MCF 10A (cell line): ENCODE measurements at regions not wholly inside any gene's neighbourhood (a gene's known extent, or its start where the extent isn't known, plus 50 kb on each side); places are given as distances from the start of the nearest gene placed in this dataset.

Experiments
- BruUV-seq: library from RNA; stranded (reverse); fragments of 400-500 nt; replicated peaks from 2 replicates; lab custom pipeline; 2021; lab: Mats Ljungman, UMichigan
- CTCF ChIA-PET: fragments of 300-600 bp; sonication (Branson Sonifier 250); formaldehyde crosslinking; extraction: SDS; loops from one replicate; lab custom pipeline; 2021; ENCODE audit warnings: antibody characterized with exemption, inconsistent platforms; lab: Yijun Ruan, JAX
- POLR2A ChIA-PET: fragments of 300-600, 350-650 bp; sonication (Branson Sonifier 250); formaldehyde crosslinking; extraction: SDS; loops from one replicate; lab custom pipeline; 2020; ENCODE audit warnings: antibody characterized with exemption, inconsistent platforms; lab: Yijun Ruan, JAX
- DNase-seq: peaks from one replicate; pipeline ENCODE4 v3.0.0-alpha.2; 2018; ENCODE audit not compliant: unreplicated experiment
- H3K27ac Mint-ChIP-seq: one replicate; pipeline ENCODE4 v1.8.0; 2022; ENCODE audit warnings: mild to moderate bottlenecking, low read depth, mixed read lengths; ENCODE audit not compliant: unreplicated experiment
- H3K27me3 Mint-ChIP-seq: one replicate; pipeline ENCODE4 v1.8.0; 2022; ENCODE audit warnings: mixed read lengths; ENCODE audit not compliant: insufficient read depth, unreplicated experiment
- H3K36me3 Mint-ChIP-seq: one replicate; pipeline ENCODE4 v1.8.0; 2022; ENCODE audit warnings: mild to moderate bottlenecking, moderate library complexity, mixed read lengths; ENCODE audit not compliant: insufficient read depth, unreplicated experiment
- H3K4me1 Mint-ChIP-seq: one replicate; pipeline ENCODE4 v1.8.0; 2022; ENCODE audit warnings: mixed read lengths; ENCODE audit not compliant: insufficient read depth, unreplicated experiment
- H3K4me3 Mint-ChIP-seq: one replicate; pipeline ENCODE4 v1.8.0; 2022; ENCODE audit warnings: mild to moderate bottlenecking, moderate library complexity, mixed read lengths; ENCODE audit not compliant: unreplicated experiment
- H3K9me3 Mint-ChIP-seq: one replicate; pipeline ENCODE4 v1.8.0; 2022; ENCODE audit warnings: mixed read lengths; ENCODE audit not compliant: unreplicated experiment
- intact Hi-C: fragments of 100-400 bp; cut with micrococcal nuclease; formaldehyde crosslinking; loops from 2 replicates; pipeline ENCODE4 v1.14.1; 2022
- TF ChIP-seq, protein P1 (sequence below): fragments of 200-600 bp; IDR thresholded peaks from one replicate; pipeline ENCODE4 v1.8.0; 2022; ENCODE audit warnings: antibody characterized with exemption, mild to moderate bottlenecking; ENCODE audit not compliant: unreplicated experiment

DNA sequence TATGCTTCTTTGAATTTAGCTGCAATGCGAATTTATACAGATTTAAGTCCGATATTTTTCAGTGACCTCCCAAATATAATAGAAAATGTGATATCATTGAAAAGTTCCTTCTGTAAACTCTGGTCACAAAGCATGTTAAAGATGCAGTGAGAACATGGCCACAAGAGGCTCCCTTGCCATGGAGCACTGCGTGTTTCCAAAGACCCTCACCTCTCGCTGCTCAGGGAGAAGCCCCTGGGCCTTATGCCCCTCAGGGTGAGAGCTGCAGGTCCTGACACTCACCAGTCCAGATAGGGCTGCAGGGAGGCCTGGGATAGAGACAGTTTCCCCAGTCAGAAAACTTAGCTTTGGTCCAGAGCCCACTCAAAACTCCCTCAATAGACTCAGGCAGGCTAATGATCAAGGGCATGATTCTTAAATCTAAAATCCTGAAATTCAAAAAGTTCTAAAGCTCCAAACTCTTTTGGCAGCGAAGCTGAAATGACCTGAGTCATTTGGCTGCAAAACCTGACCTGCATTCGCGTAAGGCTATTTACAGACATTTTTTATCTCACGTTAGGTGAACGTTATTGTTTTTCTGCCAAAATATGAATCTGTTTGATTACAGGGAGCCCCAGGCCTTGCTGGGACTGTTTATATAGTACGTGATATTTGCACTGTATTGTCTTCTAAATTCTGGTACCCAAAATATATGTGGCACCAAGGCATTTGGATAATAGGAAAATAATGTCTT lies 67.8 kb downstream of the CAPZA3 start:
- no peak for DNase-seq

DNA sequence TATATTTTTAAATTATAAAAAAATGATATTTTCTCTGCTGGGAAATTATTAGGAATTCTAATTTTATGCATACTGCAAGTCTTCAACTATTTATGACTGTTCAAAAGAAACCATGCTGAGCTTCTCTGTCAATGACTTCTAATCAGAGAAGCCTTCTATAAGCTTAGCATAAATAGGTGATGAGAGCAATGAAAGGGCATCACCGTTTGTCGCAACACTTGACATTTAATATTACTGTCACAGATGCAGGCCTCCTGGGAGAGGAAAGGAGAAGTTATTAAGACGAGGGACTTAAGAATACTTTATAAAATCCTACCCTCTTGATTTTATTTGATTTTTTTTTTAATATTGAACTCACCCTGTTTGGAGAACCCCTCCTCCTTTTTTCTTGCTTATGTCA lies 69.8 kb downstream of the CAPZA3 start:
- CTCF ChIA-PET, result no interaction called here
- POLR2A ChIA-PET, result no interaction called here
- H3K4me3 Mint-ChIP-seq, result no peak overlapping the region
- no peaks in the 10 kb centered on the region for H3K9me3 Mint-ChIP-seq
- H3K27ac Mint-ChIP-seq, result no peak overlapping the region
- DNase-seq, result no peak
- intact Hi-C loops, result no loop called here
- no TSS peak for BruUV-seq
- H3K36me3 Mint-ChIP-seq, result no peaks in the 10 kb centered on the region
- H3K4me1 Mint-ChIP-seq, result no peaks in the 10 kb centered on the region
- TF ChIP-seq, protein P1, sequence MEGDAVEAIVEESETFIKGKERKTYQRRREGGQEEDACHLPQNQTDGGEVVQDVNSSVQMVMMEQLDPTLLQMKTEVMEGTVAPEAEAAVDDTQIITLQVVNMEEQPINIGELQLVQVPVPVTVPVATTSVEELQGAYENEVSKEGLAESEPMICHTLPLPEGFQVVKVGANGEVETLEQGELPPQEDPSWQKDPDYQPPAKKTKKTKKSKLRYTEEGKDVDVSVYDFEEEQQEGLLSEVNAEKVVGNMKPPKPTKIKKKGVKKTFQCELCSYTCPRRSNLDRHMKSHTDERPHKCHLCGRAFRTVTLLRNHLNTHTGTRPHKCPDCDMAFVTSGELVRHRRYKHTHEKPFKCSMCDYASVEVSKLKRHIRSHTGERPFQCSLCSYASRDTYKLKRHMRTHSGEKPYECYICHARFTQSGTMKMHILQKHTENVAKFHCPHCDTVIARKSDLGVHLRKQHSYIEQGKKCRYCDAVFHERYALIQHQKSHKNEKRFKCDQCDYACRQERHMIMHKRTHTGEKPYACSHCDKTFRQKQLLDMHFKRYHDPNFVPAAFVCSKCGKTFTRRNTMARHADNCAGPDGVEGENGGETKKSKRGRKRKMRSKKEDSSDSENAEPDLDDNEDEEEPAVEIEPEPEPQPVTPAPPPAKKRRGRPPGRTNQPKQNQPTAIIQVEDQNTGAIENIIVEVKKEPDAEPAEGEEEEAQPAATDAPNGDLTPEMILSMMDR, result no peak
- no peaks in the 10 kb centered on the region for H3K27me3 Mint-ChIP-seq

More for the DNA sequence above, 67.8 kb downstream of the CAPZA3 start:
- ChIA-PET POLR2A (no interaction called here), CTCF (no interaction called here)
- Mint-ChIP-seq H3K4me3 (no peak overlapping the region), H3K9me3 (no peaks in the 10 kb centered on the region), H3K27me3 (no peaks in the 10 kb centered on the region), H3K36me3 (no peaks in the 10 kb centered on the region), H3K4me1 (no peaks in the 10 kb centered on the region), H3K27ac (no peak overlapping the region)
- no TSS peak for BruUV-seq
- intact Hi-C loops, result no loop called here
- TF ChIP-seq, protein P1, result no peak

- TF ChIP-seq, protein P1, result no peak
- Mint-ChIP-seq H3K27ac (no peak overlapping the region), H3K36me3 (no peaks in the 10 kb centered on the region), H3K4me1 (no peaks in the 10 kb centered on the region), H3K4me3 (no peak overlapping the region), H3K9me3 (no peaks in the 10 kb centered on the region), H3K27me3 (no peaks in the 10 kb centered on the region)
- no TSS peak for BruUV-seq
- CTCF ChIA-PET, result no interaction called here
- intact Hi-C loops, result no loop called here
- POLR2A ChIA-PET, result no interaction called here
- no peak for DNase-seq
Observed at GRCh38 chr12:18808221-18808620, 70.3 kb downstream of the CAPZA3 start.

DNA sequence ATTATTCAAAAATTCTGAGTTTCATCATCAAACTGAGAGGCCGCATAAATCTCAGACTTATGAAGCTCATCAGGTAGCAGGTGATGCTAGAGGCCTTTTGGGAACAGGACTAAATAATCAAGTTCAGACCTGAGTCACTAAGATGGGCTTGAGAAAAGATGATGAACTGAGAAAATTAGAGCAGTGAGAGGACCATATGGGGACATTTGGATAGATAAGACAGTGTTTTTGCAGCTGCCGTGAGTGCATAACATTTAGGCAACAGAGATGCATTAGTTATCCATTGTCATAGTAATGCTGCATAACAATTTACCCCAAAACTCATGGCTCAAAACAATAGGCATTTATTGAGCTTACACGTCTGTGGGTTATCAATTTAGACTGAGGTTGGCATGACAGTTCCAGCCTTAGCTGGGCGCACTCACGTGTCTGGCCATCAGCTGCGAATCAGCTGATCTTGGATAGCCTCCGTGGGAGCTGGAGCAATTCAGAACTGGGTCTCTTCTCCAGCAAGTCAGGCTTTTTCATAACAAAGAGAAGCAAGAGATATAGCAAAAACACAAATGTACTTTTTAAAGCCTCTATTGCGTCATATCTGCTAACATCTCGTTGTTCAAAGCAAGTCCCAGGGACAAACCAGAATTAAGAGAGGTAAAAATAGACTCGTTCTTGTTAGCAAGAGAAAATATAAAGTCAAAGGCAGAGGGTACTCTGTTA lies 72.8 kb downstream of the CAPZA3 start:
- ChIA-PET POLR2A (no interaction called here), CTCF (no interaction called here)
- H3K27me3 Mint-ChIP-seq, result no peaks in the 10 kb centered on the region
- no peak overlapping the region for H3K27ac Mint-ChIP-seq
- no peaks in the 10 kb centered on the region for H3K36me3 Mint-ChIP-seq
- H3K4me3 Mint-ChIP-seq, result no peak overlapping the region
- TF ChIP-seq, protein P1, result no peak
- no peak for DNase-seq
- H3K4me1 Mint-ChIP-seq, result no peaks in the 10 kb centered on the region
- BruUV-seq, result no TSS peak
- no peaks in the 10 kb centered on the region for H3K9me3 Mint-ChIP-seq
- intact Hi-C loops, result no loop called here
